Lower leg skin (tissue), 4 donors: ENCODE measurements at regions not wholly inside any gene's neighbourhood (a gene's known extent, or its start where the extent isn't known, plus 50 kb on each side); places are given as distances from the start of the nearest gene placed in this dataset.

ENCODE experiments used
- DNase-seq, 2 donors: peaks; one replicate each; pipeline ENCODE4 v3.0.0-alpha.2; 2019; ENCODE audit warnings: low spot score in 2 of 2
- H3K4me3 ChIP-seq: fragments of 200-600 bp; sonication (generic); 2 replicates; pipeline ENCODE4 v1.5.1; 2017; ENCODE audit warnings: mild to moderate bottlenecking, low read depth; ENCODE audit not compliant: poor library complexity, severe bottlenecking
- POLR2A ChIP-seq, 2 donors: fragments of 450-650 bp; IDR thresholded peaks; one replicate each; pipeline ENCODE4 v1.6.1; 2016 to 2017; ENCODE audit warnings: antibody characterized with exemption in 2 of 2, mild to moderate bottlenecking in 1 of 2, moderate library complexity in 1 of 2
- WGBS, 2 donors: methylation state at CpG; one replicate each; pipeline ENCODE4 v1.1.5; 2018; 5-methylcytosine and 5-hydroxymethylcytosine counted together
- intact Hi-C: fragments of 100-400 bp; cut with DNase I; formaldehyde crosslinking; loops from one replicate; pipeline ENCODE4 v1.15.0; 2023; ENCODE audit warnings: low total_unique reads
- TF ChIP-seq, protein P1 (sequence below), 3 donors: fragments of 450-650 bp; IDR thresholded peaks; one replicate each; pipeline ENCODE4 v1.5.1; 2016; ENCODE audit warnings: antibody characterized with exemption in 3 of 3, mild to moderate bottlenecking in 3 of 3, moderate library complexity in 2 of 3

- intact Hi-C loops, result no loop called here
- no peak overlapping the region for H3K4me3 ChIP-seq
- TF ChIP-seq POLR2A (IDR thresholded peaks at IDR 0.05), result no peak
- TF ChIP-seq, protein P1, sequence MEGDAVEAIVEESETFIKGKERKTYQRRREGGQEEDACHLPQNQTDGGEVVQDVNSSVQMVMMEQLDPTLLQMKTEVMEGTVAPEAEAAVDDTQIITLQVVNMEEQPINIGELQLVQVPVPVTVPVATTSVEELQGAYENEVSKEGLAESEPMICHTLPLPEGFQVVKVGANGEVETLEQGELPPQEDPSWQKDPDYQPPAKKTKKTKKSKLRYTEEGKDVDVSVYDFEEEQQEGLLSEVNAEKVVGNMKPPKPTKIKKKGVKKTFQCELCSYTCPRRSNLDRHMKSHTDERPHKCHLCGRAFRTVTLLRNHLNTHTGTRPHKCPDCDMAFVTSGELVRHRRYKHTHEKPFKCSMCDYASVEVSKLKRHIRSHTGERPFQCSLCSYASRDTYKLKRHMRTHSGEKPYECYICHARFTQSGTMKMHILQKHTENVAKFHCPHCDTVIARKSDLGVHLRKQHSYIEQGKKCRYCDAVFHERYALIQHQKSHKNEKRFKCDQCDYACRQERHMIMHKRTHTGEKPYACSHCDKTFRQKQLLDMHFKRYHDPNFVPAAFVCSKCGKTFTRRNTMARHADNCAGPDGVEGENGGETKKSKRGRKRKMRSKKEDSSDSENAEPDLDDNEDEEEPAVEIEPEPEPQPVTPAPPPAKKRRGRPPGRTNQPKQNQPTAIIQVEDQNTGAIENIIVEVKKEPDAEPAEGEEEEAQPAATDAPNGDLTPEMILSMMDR (IDR thresholded peaks at IDR 0.05), result no peak
- DNase-seq, result no peak
- WGBS, 2 donors, result 91 to 95% methylated on average over 5 of the region's 5 CpGs
These were observed 667.1 kb downstream of the IRS1 start for GRCh38 chr2:226132323-226133215.

- intact Hi-C loops, result no loop called here
- TF ChIP-seq, protein P1 (IDR thresholded peaks at IDR 0.05), result no peak
- no peak for TF ChIP-seq POLR2A (IDR thresholded peaks at IDR 0.05)
- WGBS, 2 donors, result 43 to 49% methylated on average over 2 of the region's 2 CpGs
- DNase-seq, result no peak
- H3K4me3 ChIP-seq, result no peak overlapping the region
These were observed 668.3 kb downstream of the IRS1 start for GRCh38 chr2:226131299-226131784.

GRCh38 chr2:226130192-226130591, 669.4 kb downstream of the IRS1 start:
- no peak for DNase-seq
- no peak for TF ChIP-seq POLR2A (IDR thresholded peaks at IDR 0.05)
- TF ChIP-seq, protein P1 (IDR thresholded peaks at IDR 0.05), result no peak
- intact Hi-C loops, result no loop called here
- WGBS, 2 donors, result 56 to 59% methylated on average over 2 of the region's 2 CpGs
- H3K4me3 ChIP-seq, result no peak overlapping the region

DNA sequence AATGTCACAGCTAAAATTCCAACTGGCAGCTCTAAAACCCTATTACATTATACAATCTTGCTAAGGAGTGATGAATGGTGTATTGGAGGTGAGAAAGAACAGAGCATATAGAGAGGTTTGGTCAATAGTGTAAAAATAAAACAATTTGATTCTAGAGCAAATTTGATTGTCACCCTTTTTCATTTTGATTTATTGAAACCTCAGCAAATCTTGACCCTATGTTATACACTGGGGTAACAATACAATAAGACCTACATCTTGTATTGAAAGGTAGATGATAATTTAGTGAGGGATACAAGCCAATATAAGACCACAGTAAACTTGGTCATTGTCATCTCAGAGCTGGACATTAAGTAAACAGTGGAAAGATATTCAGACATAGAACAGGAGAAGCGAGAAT, 671.9 kb downstream of the IRS1 start:
- 93 to 94% methylated on average over 1 of the region's 1 CpG for WGBS, 2 donors
- intact Hi-C loops, result no loop called here
- no peak overlapping the region for H3K4me3 ChIP-seq
- no peak for DNase-seq
- no peak for TF ChIP-seq POLR2A (IDR thresholded peaks at IDR 0.05)
- TF ChIP-seq, protein P1 (IDR thresholded peaks at IDR 0.05), result no peak

GRCh38 chr2:226126104-226126503, 673.5 kb downstream of the IRS1 start:
- intact Hi-C loops, result no loop called here
- 91 to 100% methylated on average over 1 of the region's 1 CpG for WGBS, 2 donors
- TF ChIP-seq, protein P1 (IDR thresholded peaks at IDR 0.05), result no peak
- no peak for TF ChIP-seq POLR2A (IDR thresholded peaks at IDR 0.05)
- no peak overlapping the region for H3K4me3 ChIP-seq
- no peak for DNase-seq
